Cardiac muscle cell (in vitro differentiated cells and primary cell): ENCODE measurements at regions not wholly inside any gene's neighbourhood (a gene's known extent, or its start where the extent isn't known, plus 50 kb on each side); places are given as distances from the start of the nearest gene placed in this dataset.
"Not testable (repeated sequence)": the region's sequence is repeated elsewhere in the genome, so short reads cannot be mapped to it uniquely, and the experiment has no call there.

Source experiments
- DNase-seq, 2 donors: peaks; one replicate each; pipeline versions ENCODE4 v3.0.0 to v3.0.0-alpha.2; 2010 to 2017; ENCODE audit warnings: low read depth in 1 of 2, low spot score in 1 of 2
- H3K27ac ChIP-seq: fragments of 200-600 bp; sonication (generic); 2 replicates; pipeline ENCODE4 v1.5.1; 2016
- H3K27me3 ChIP-seq: fragments of 200-600 bp; sonication (generic); 2 replicates; pipeline ENCODE4 v1.6.0; 2016; ENCODE audit warnings: control low read depth
- H3K36me3 ChIP-seq: fragments of 200-600 bp; sonication (generic); 2 replicates; pipeline ENCODE4 v1.5.1; 2016; ENCODE audit warnings: control low read depth
- H3K4me1 ChIP-seq: fragments of 200-600 bp; sonication (generic); 2 replicates; pipeline ENCODE4 v1.8.1; 2017; ENCODE audit warnings: low read depth, mild to moderate bottlenecking, mixed run types
- H3K4me3 ChIP-seq: fragments of 200-600 bp; sonication (generic); 2 replicates; pipeline ENCODE4 v1.5.1; 2016; ENCODE audit warnings: mild to moderate bottlenecking
- H3K9me3 ChIP-seq: fragments of 200-600 bp; sonication (generic); 2 replicates; pipeline ENCODE4 v1.5.1; 2017; ENCODE audit warnings: low read depth, mild to moderate bottlenecking, control low read depth
- CTCF ChIP-seq: IDR thresholded peaks from 2 replicates; pipeline ENCODE4 v1.5.1; 2012; ENCODE audit warnings: low read depth, mild to moderate bottlenecking, low read length

GRCh38 chr12:91250273-91250665, 67.7 kb upstream of the DCN start:
- DNase-seq = peak in 1 of 2 donors; percentile 55
- no peaks in the 10 kb centered on the region for H3K9me3 ChIP-seq
- no peaks in the 10 kb centered on the region for H3K36me3 ChIP-seq
- no peak overlapping the region for H3K27ac ChIP-seq
- H3K4me3 ChIP-seq = no peak overlapping the region
- no peak for TF ChIP-seq CTCF
- no peaks in the 10 kb centered on the region for H3K27me3 ChIP-seq
- H3K4me1 ChIP-seq = no peaks in the 10 kb centered on the region

GRCh38 chr12:91249518-91250272, 67.1 kb upstream of the DCN start:
- no peak for DNase-seq
- no peaks in the 10 kb centered on the region for H3K36me3 ChIP-seq
- H3K27ac ChIP-seq = no peak overlapping the region
- no peaks in the 10 kb centered on the region for H3K4me1 ChIP-seq
- no peak overlapping the region for H3K4me3 ChIP-seq
- no peaks in the 10 kb centered on the region for H3K9me3 ChIP-seq
- H3K27me3 ChIP-seq = no peaks in the 10 kb centered on the region
- TF ChIP-seq CTCF = no peak

GRCh38 chr12:91249054-91249453, 66.4 kb upstream of the DCN start:
- Histone ChIP-seq H3K27ac (no peak overlapping the region), H3K9me3 (no peaks in the 10 kb centered on the region), H3K4me3 (no peak overlapping the region), H3K36me3 (no peaks in the 10 kb centered on the region), H3K27me3 (no peaks in the 10 kb centered on the region), H3K4me1 (no peaks in the 10 kb centered on the region)
- TF ChIP-seq CTCF = no peak
- DNase-seq = peak in 1 of 2 donors; percentile 72

GRCh38 chr12:91243177-91243576, 60.6 kb upstream of the DCN start:
- not testable (repeated sequence) for H3K36me3 ChIP-seq, H3K4me1 ChIP-seq, H3K27ac ChIP-seq, H3K27me3 ChIP-seq, H3K4me3 ChIP-seq, H3K9me3 ChIP-seq
- TF ChIP-seq CTCF = peak; percentile 63
- peak; percentile 5 to 47 for DNase-seq

GRCh38 chr12:91241756-91242155, 59.1 kb upstream of the DCN start:
- DNase-seq = no peak
- no peaks in the 10 kb centered on the region for H3K27me3 ChIP-seq
- TF ChIP-seq CTCF = no peak
- no peaks in the 10 kb centered on the region for H3K9me3 ChIP-seq
- no peaks in the 10 kb centered on the region for H3K36me3 ChIP-seq
- H3K27ac ChIP-seq = no peak overlapping the region
- no peak overlapping the region for H3K4me3 ChIP-seq
- H3K4me1 ChIP-seq = no peaks in the 10 kb centered on the region
